ENCODE measurements at regions not wholly inside any gene's neighbourhood (a gene's known extent, or its start where the extent isn't known, plus 50 kb on each side); places are given as distances from the start of the nearest gene placed in this dataset.

GRCh38 chr6:104320896-104321295 is 538.8 kb downstream of the HACE1 start:
- Histone ChIP-seq H3K4me1 (ENCODE audit: control insufficient read depth in 4 of 4, insufficient read depth in 4 of 4, low read length in 3 of 4) (peaks cover 0 to 1% (median 0%) of the 10 kb centered on the region in 4 donors), H3K9me3 (ENCODE audit: control insufficient read depth in 4 of 4, low read length in 3 of 4) (no peaks in the 10 kb centered on the region), H3K27me3 (ENCODE audit: control insufficient read depth in 4 of 4, insufficient read depth in 4 of 4, low read length in 3 of 4) (no peaks in the 10 kb centered on the region), H3K9ac (ENCODE audit: low read depth in 1 of 2, low read length in 2 of 2) (no peak overlapping the region), H3K27ac (ENCODE audit: low read depth in 1 of 2, low read length in 2 of 2) (no peak overlapping the region), H3K4me3 (ENCODE audit: low read depth in 1 of 3, low read length in 3 of 3) (no peak overlapping the region), H3K36me3 (ENCODE audit: control insufficient read depth in 4 of 4, insufficient read depth in 3 of 4, low read depth in 1 of 4, low read length in 3 of 4) (no peaks in the 10 kb centered on the region)
- no peak for TF ChIP-seq EGR1 (IDR thresholded peaks at IDR 0.05; ENCODE audit: low read depth in 2 of 2)
- TF ChIP-seq ATF3 (IDR thresholded peaks at IDR 0.05), result no peak
- no peak for TF ChIP-seq TAF1 (conservative IDR thresholded peaks at IDR 0.05)
- TF ChIP-seq GABPA (IDR thresholded peaks at IDR 0.05 in 1 of 2, conservative IDR thresholded peaks at IDR 0.05 in 1 of 2), result no peak
- TF ChIP-seq HNF4G (IDR thresholded peaks at IDR 0.05), result no peak
- no peak for TF ChIP-seq HNF4A (conservative IDR thresholded peaks at IDR 0.05)
- TF ChIP-seq RAD21 (IDR thresholded peaks at IDR 0.05), result no peak
- no peak for TF ChIP-seq JUND (IDR thresholded peaks at IDR 0.05)
- no peak for TF ChIP-seq REST (IDR thresholded peaks at IDR 0.05)
- no peak for TF ChIP-seq ZBTB33 (IDR thresholded peaks at IDR 0.05)
- no peak for TF ChIP-seq FOXA1 (IDR thresholded peaks at IDR 0.05)
- no peak for TF ChIP-seq YY1 (IDR thresholded peaks at IDR 0.05)
- no peak for TF ChIP-seq MAX (IDR thresholded peaks at IDR 0.05)
- no peak for TF ChIP-seq CTCF (IDR thresholded peaks at IDR 0.05; ENCODE audit: low read depth, low read length, missing input control)
- no peak for TF ChIP-seq NR2F2 (IDR thresholded peaks at IDR 0.05)
- TF ChIP-seq FOXA2 (IDR thresholded peaks at IDR 0.05), result no peak
- no peak for DNase-seq (ENCODE audit: low spot score)
- 26% methylated on average over 4 of the region's 4 CpGs for WGBS

GRCh38 chr6:104312851-104313250 is 546.9 kb downstream of the HACE1 start:
- no peak overlapping the region for H3K4me3 ChIP-seq (ENCODE audit: low read depth in 1 of 3, low read length in 3 of 3)
- DNase-seq (ENCODE audit: low spot score), result no peak
- H3K36me3 ChIP-seq (ENCODE audit: control insufficient read depth in 4 of 4, insufficient read depth in 3 of 4, low read depth in 1 of 4, low read length in 3 of 4), result no peaks in the 10 kb centered on the region
- no peaks in the 10 kb centered on the region for H3K27me3 ChIP-seq (ENCODE audit: control insufficient read depth in 4 of 4, insufficient read depth in 4 of 4, low read length in 3 of 4)
- 89% methylated on average over 3 of the region's 3 CpGs for WGBS
- no peaks in the 10 kb centered on the region for H3K9me3 ChIP-seq (ENCODE audit: control insufficient read depth in 4 of 4, low read length in 3 of 4)
- no peak overlapping the region for H3K9ac ChIP-seq (ENCODE audit: low read depth in 1 of 2, low read length in 2 of 2)
- no peaks in the 10 kb centered on the region for H3K4me1 ChIP-seq (ENCODE audit: control insufficient read depth in 4 of 4, insufficient read depth in 4 of 4, low read length in 3 of 4)
- TF ChIP-seq ZBTB33 (IDR thresholded peaks at IDR 0.05) (no peak), CTCF (IDR thresholded peaks at IDR 0.05; ENCODE audit: low read depth, low read length, missing input control) (no peak), JUND (IDR thresholded peaks at IDR 0.05) (no peak), SP1 (IDR thresholded peaks at IDR 0.05) (no peak), HNF4A (conservative IDR thresholded peaks at IDR 0.05) (no peak)
- no peak overlapping the region for H3K27ac ChIP-seq (ENCODE audit: low read depth in 1 of 2, low read length in 2 of 2)

Measured in liver (tissue), 8 donors.